ENCODE measurements at regions not wholly inside any gene's neighbourhood (a gene's known extent, or its start where the extent isn't known, plus 50 kb on each side); places are given as distances from the start of the nearest gene placed in this dataset.
A peak's percentile ranks its signal among the peaks of the same experiment; 100 is the strongest.
"Not testable (repeated sequence)": the region's sequence is repeated elsewhere in the genome, so short reads cannot be mapped to it uniquely, and the experiment has no call there.

- intact Hi-C loops (cut with DNase I; ENCODE audit: low total_unique reads): loop anchor here (2.0 to 5.0 kb wide), 3 partner anchors 86 to 258 kb away; partner anchors contain the start of gene ADRB2
Observed at GRCh38 chr5:148740966-148741742, 85.3 kb upstream of the ADRB2 start.

GRCh38 chr5:148741766-148742165, 84.6 kb upstream of the ADRB2 start:
- not testable (repeated sequence) for DNase-seq, H3K9me3 ChIP-seq, H3K36me3 ChIP-seq, H3K27me3 ChIP-seq, ATAC-seq
- H3K4me3 ChIP-seq: peak overlapping the region in 1 of 4 donors; percentile 15
- intact Hi-C loops (cut with DNase I; ENCODE audit: low total_unique reads): loop anchor here (2.0 to 5.0 kb wide), 3 partner anchors 85 to 257 kb away; partner anchors contain the start of gene ADRB2
- peaks cover 9 to 15% of the 10 kb centered on the region in 2 donors for H3K4me1 ChIP-seq
- H3K27ac ChIP-seq: peak overlapping the region in 2 of 4 donors; percentile 72 to 77
- in situ Hi-C loops (cut with MboI; ENCODE audit: low sequenced_read_pairs in 4 of 4): loop anchor here (25.0 kb wide), 1 partner anchor 496 kb away; no protein-coding TSS in a partner anchor

More at GRCh38 chr5:148740966-148741742, 85.3 kb upstream of the ADRB2 start:
- Histone ChIP-seq H3K4me1 (peaks cover 9 to 20% of the 10 kb centered on the region in 2 donors), H3K36me3 (no peaks in the 10 kb centered on the region), H3K27ac (peak overlapping the region; percentile 65 to 77 (median 73)), H3K27me3 (no peaks in the 10 kb centered on the region), H3K4me3 (peak overlapping the region in 3 of 4 donors; percentile 14 to 21 (median 15)), H3K9me3 (no peaks in the 10 kb centered on the region)
- ATAC-seq: peak; percentile 95 to 97
- in situ Hi-C loops (cut with MboI; ENCODE audit: low sequenced_read_pairs in 4 of 4): loop anchor here (25.0 kb wide), 1 partner anchor 496 kb away; no protein-coding TSS in a partner anchor
- peak; percentile 73 to 77 for DNase-seq
- TF ChIP-seq POLR2A (IDR thresholded peaks at IDR 0.05): no peak
- peak; percentile 81 to 85 (median 83) for TF ChIP-seq CTCF (IDR thresholded peaks at IDR 0.05 in 4 of 5, conservative IDR thresholded peaks at IDR 0.05 in 1 of 5)

GRCh38 chr5:148744380-148744779, 82.0 kb upstream of the ADRB2 start:
- in situ Hi-C loops (cut with MboI; ENCODE audit: low sequenced_read_pairs in 4 of 4) (loop anchor here (25.0 kb wide), 1 partner anchor 493 kb away; no protein-coding TSS in a partner anchor), intact Hi-C loops (cut with DNase I; ENCODE audit: low total_unique reads) (loop anchor here (5.0 kb wide), 1 partner anchor 213 kb away; no protein-coding TSS in a partner anchor)
- H3K4me1 ChIP-seq, DNase-seq, ATAC-seq, H3K4me3 ChIP-seq, H3K36me3 ChIP-seq, H3K27ac ChIP-seq, H3K27me3 ChIP-seq, H3K9me3 ChIP-seq: not testable (repeated sequence)

- Histone ChIP-seq H3K9me3 (no peaks in the 10 kb centered on the region), H3K36me3 (no peaks in the 10 kb centered on the region), H3K4me3 (no peak overlapping the region), H3K27ac (no peak overlapping the region), H3K4me1 (no peaks in the 10 kb centered on the region), H3K27me3 (no peaks in the 10 kb centered on the region)
- DNase-seq (no peak), ATAC-seq (no peak)
- TF ChIP-seq POLR2A (IDR thresholded peaks at IDR 0.05) (no peak), CTCF (IDR thresholded peaks at IDR 0.05 in 4 of 5, conservative IDR thresholded peaks at IDR 0.05 in 1 of 5) (no peak)
- in situ Hi-C loops (cut with MboI; ENCODE audit: low sequenced_read_pairs in 4 of 4) (loop anchor here (25.0 kb wide), 1 partner anchor 490 kb away; no protein-coding TSS in a partner anchor), intact Hi-C loops (cut with DNase I; ENCODE audit: low total_unique reads) (no loop called here)
Observed at GRCh38 chr5:148746826-148747535, 79.4 kb upstream of the ADRB2 start.

- in situ Hi-C loops (cut with MboI; ENCODE audit: low sequenced_read_pairs in 4 of 4) (loop anchor here (25.0 kb wide), 1 partner anchor 490 kb away; no protein-coding TSS in a partner anchor), intact Hi-C loops (cut with DNase I; ENCODE audit: low total_unique reads) (no loop called here)
- Histone ChIP-seq H3K27me3 (no peaks in the 10 kb centered on the region), H3K9me3 (no peaks in the 10 kb centered on the region), H3K36me3 (no peaks in the 10 kb centered on the region), H3K4me1 (no peaks in the 10 kb centered on the region), H3K27ac (no peak overlapping the region), H3K4me3 (no peak overlapping the region)
- TF ChIP-seq POLR2A (IDR thresholded peaks at IDR 0.05) (no peak), CTCF (IDR thresholded peaks at IDR 0.05 in 4 of 5, conservative IDR thresholded peaks at IDR 0.05 in 1 of 5) (no peak)
- ATAC-seq (no peak), DNase-seq (no peak)
Observed at GRCh38 chr5:148747536-148747906, 78.9 kb upstream of the ADRB2 start.

All from gastrocnemius medialis (tissue), 4 donors.